ENCODE measurements at regions not wholly inside any gene's neighbourhood (a gene's known extent, or its start where the extent isn't known, plus 50 kb on each side); places are given as distances from the start of the nearest gene placed in this dataset.

GRCh38 chr1:232557096-232557495 lies 72.8 kb downstream of the SIPA1L2 start:
- Histone ChIP-seq H3K79me2 (ENCODE audit: control insufficient read depth, insufficient read depth, low read length) (no peaks in the 10 kb centered on the region), H3K36me3 (ENCODE audit: control insufficient read depth in 2 of 2, extremely low read depth in 1 of 2, insufficient read depth in 2 of 2, low read length in 2 of 2) (no peaks in the 10 kb centered on the region), H3K9me3 (replicated peaks; ENCODE audit: control insufficient read depth, insufficient read depth, low read length) (no peaks in the 10 kb centered on the region), H3K4me2 (ENCODE audit: insufficient read depth, low read length) (no peak overlapping the region), H3K27ac (ENCODE audit: insufficient read depth, low read depth, low read length) (no peak overlapping the region), H4K20me1 (replicated peaks; ENCODE audit: control insufficient read depth, extremely low read depth, insufficient read depth, low read length) (no peaks in the 10 kb centered on the region), H3K9ac (replicated peaks; ENCODE audit: extremely low read depth, insufficient read depth, low read length) (no peak overlapping the region), H3K4me3 (replicated peaks in 1 of 3; ENCODE audit: insufficient read depth in 1 of 3, low read depth in 1 of 3, low read length in 3 of 3) (no peak overlapping the region), H3K27me3 (ENCODE audit: control insufficient read depth in 2 of 2, insufficient read depth in 2 of 2, low read length in 2 of 2) (no peaks in the 10 kb centered on the region), H3K9me1 (replicated peaks; ENCODE audit: control insufficient read depth, extremely low read depth, insufficient read depth, low read length) (no peaks in the 10 kb centered on the region), H2AFZ (ENCODE audit: low read depth, low read length) (no peak overlapping the region), H3K4me1 (ENCODE audit: control insufficient read depth, extremely low read depth, insufficient read depth, low read length) (peaks cover 29% of the 10 kb centered on the region)
- intact Hi-C loops (cut with micrococcal nuclease), result no loop called here
- no TSS peak for BruUV-seq (replicated peaks)
- ChIA-PET CTCF (interaction anchor here (1.4 to 1.6 kb wide), 2 partner anchors 22 to 70 kb away, joined by 5 to 6 read pairs; no protein-coding TSS in a partner anchor), POLR2A (no interaction called here)
- dilution Hi-C loops (cut with MboI; ENCODE audit: extremely low pct_ligation_motif_present, low sequenced_read_pairs), result no loop called here
- FAIRE-seq (no peak), DNase-seq (ENCODE audit: low read depth, low spot score) (no peak)
- TF ChIP-seq CTCF (IDR thresholded peaks at IDR 0.05; ENCODE audit: extremely low read depth in 1 of 2, insufficient read depth in 1 of 2, low read depth in 1 of 2, low read length in 2 of 2) (no peak), GATA2 (IDR thresholded peaks at IDR 0.05; ENCODE audit: insufficient read depth, insufficient read length, low read depth, low read length) (no peak), POLR2AphosphoS5 (IDR thresholded peaks at IDR 0.05; ENCODE audit: insufficient read depth, low read depth, low read length) (no peak), FOS (IDR thresholded peaks at IDR 0.05; ENCODE audit: borderline replicate concordance, insufficient read depth, low read length) (no peak), POLR2A (IDR thresholded peaks at IDR 0.05; ENCODE audit: low read depth, low read length) (no peak), MAX (IDR thresholded peaks at IDR 0.05; ENCODE audit: insufficient read depth, insufficient read length) (no peak), MYC (IDR thresholded peaks at IDR 0.05; ENCODE audit: low read depth, low read length) (no peak), JUN (IDR thresholded peaks at IDR 0.05; ENCODE audit: borderline replicate concordance, insufficient read depth, insufficient read length, low read depth) (no peak), EZH2 (IDR thresholded peaks at IDR 0.05; ENCODE audit: borderline replicate concordance, low read depth, low read length, severe bottlenecking) (no peak)

All from endothelial cell of umbilical vein (primary cell).